Natural killer cell (primary cell): ENCODE measurements at regions not wholly inside any gene's neighbourhood (a gene's known extent, or its start where the extent isn't known, plus 50 kb on each side); places are given as distances from the start of the nearest gene placed in this dataset.

Experiments used
- ATAC-seq, 3 donors: fragments of 150-1000 bp in 2 of 3; fragments of 200-7000 bp in 1 of 3; cut with Tn5 transposase; 1 replicate in 1 of 3; 2 replicates in 2 of 3; pipeline ENCODE4 v1.10.0; 2021; ENCODE audit warnings: mild to moderate bottlenecking in 2 of 3, moderate library complexity in 2 of 3
- DNase-seq, 2 donors: peaks; one replicate each; pipeline versions ENCODE4 v3.0.0 to v3.0.0-alpha.2; 2013 to 2021; ENCODE audit warnings: mixed read lengths in 1 of 2
- H3K27ac ChIP-seq: one replicate; pipeline ENCODE4 v1.5.1; 2013; ENCODE audit warnings: mild to moderate bottlenecking, low read length
- H3K27me3 ChIP-seq: one replicate; pipeline ENCODE4 v1.6.1; 2013; ENCODE audit warnings: low read length; ENCODE audit not compliant: control insufficient read depth, insufficient read depth
- H3K36me3 ChIP-seq: one replicate; pipeline ENCODE4 v1.6.1; 2013; ENCODE audit warnings: low read length; ENCODE audit not compliant: control insufficient read depth, insufficient read depth
- H3K4me1 ChIP-seq: one replicate; pipeline ENCODE4 v1.6.1; 2013; ENCODE audit warnings: low read length; ENCODE audit not compliant: control insufficient read depth, insufficient read depth
- H3K4me3 ChIP-seq: one replicate; pipeline ENCODE4 v1.5.1; 2013; ENCODE audit warnings: low read length
- H3K9me3 ChIP-seq: one replicate; pipeline ENCODE4 v1.6.1; 2013; ENCODE audit warnings: low read length; ENCODE audit not compliant: control insufficient read depth, insufficient read depth
- H3K27ac Mint-ChIP-seq, 2 donors: one replicate each; pipeline ENCODE4 v1.8.0; 2022; ENCODE audit warnings: mild to moderate bottlenecking in 2 of 2, mixed read lengths in 2 of 2, moderate library complexity in 1 of 2
- H3K27me3 Mint-ChIP-seq, 2 donors: one replicate each; pipeline ENCODE4 v1.8.0; 2022; ENCODE audit warnings: low read depth in 2 of 2, mixed read lengths in 2 of 2
- H3K36me3 Mint-ChIP-seq: one replicate; pipeline ENCODE4 v1.8.0; 2022; ENCODE audit warnings: mixed read lengths
- H3K4me1 Mint-ChIP-seq, 2 donors: one replicate each; pipeline ENCODE4 v1.8.0; 2022; ENCODE audit warnings: mixed read lengths in 2 of 2
- H3K4me3 Mint-ChIP-seq: one replicate; pipeline ENCODE4 v1.8.0; 2022; ENCODE audit warnings: mild to moderate bottlenecking, moderate library complexity, mixed read lengths
- H3K9me3 Mint-ChIP-seq, 2 donors: one replicate each; pipeline ENCODE4 v1.8.0; 2022; ENCODE audit warnings: mixed read lengths in 2 of 2
- WGBS: methylation state at CpG from one replicate; pipeline ENCODE4 v1.1.7; 2013; ENCODE audit warnings: missing lambda C conversion rate; ENCODE audit not compliant: insufficient coverage; 5-methylcytosine and 5-hydroxymethylcytosine counted together
- intact Hi-C: fragments of 100-400 bp; cut with micrococcal nuclease; formaldehyde crosslinking; loops from one replicate; pipeline ENCODE4 v1.14.2; 2022
- TF ChIP-seq, protein P1 (sequence below): fragments of 200-600 bp; IDR thresholded peaks from one replicate; pipeline ENCODE4 v1.8.0; 2022; ENCODE audit warnings: antibody characterized with exemption

DNA sequence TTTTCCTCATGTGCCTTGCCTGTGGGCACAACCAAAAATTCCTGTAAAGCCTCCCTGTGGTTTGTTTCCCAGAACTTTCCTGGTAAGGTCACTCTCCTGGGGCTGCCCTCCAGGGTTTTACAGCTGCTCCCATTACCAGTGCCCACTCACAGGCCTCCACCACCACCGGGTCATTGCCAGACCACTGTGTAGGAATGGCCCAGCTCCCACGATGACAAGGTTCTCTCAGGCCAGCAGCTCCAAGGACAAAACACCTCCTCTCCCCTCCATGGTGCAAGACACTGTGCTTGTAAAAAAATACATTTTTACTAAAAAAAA is 96.1 kb upstream of the AKIP1 start:
- Histone ChIP-seq H3K4me3 (no peak overlapping the region), H3K27ac (no peak overlapping the region), H3K36me3 (no peaks in the 10 kb centered on the region), H3K9me3 (no peaks in the 10 kb centered on the region), H3K4me1 (peaks cover 11% of the 10 kb centered on the region), H3K27me3 (no peaks in the 10 kb centered on the region)
- Mint-ChIP-seq H3K9me3 (no peaks in the 10 kb centered on the region), H3K27ac (no peak overlapping the region), H3K4me3 (no peak overlapping the region), H3K27me3 (peaks cover 8 to 10% of the 10 kb centered on the region in 2 donors), H3K4me1 (peaks cover 9 to 10% of the 10 kb centered on the region in 2 donors), H3K36me3 (no peaks in the 10 kb centered on the region)
- 100% methylated on average over 2 of the region's 2 CpGs for WGBS
- ATAC-seq (no peak), DNase-seq (no peak)
- intact Hi-C loops: no loop called here
- TF ChIP-seq, protein P1, sequence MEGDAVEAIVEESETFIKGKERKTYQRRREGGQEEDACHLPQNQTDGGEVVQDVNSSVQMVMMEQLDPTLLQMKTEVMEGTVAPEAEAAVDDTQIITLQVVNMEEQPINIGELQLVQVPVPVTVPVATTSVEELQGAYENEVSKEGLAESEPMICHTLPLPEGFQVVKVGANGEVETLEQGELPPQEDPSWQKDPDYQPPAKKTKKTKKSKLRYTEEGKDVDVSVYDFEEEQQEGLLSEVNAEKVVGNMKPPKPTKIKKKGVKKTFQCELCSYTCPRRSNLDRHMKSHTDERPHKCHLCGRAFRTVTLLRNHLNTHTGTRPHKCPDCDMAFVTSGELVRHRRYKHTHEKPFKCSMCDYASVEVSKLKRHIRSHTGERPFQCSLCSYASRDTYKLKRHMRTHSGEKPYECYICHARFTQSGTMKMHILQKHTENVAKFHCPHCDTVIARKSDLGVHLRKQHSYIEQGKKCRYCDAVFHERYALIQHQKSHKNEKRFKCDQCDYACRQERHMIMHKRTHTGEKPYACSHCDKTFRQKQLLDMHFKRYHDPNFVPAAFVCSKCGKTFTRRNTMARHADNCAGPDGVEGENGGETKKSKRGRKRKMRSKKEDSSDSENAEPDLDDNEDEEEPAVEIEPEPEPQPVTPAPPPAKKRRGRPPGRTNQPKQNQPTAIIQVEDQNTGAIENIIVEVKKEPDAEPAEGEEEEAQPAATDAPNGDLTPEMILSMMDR: no peak

GRCh38 chr11:8818421-8818820 is 92.6 kb upstream of the AKIP1 start:
- no peaks in the 10 kb centered on the region for H3K9me3 Mint-ChIP-seq
- no peak overlapping the region for H3K4me3 ChIP-seq
- H3K36me3 ChIP-seq: no peaks in the 10 kb centered on the region
- ATAC-seq: no peak
- 89% methylated on average over 1 of the region's 2 CpGs for WGBS
- H3K36me3 Mint-ChIP-seq: no peaks in the 10 kb centered on the region
- no peak overlapping the region for H3K27ac ChIP-seq
- no peaks in the 10 kb centered on the region for H3K27me3 ChIP-seq
- peaks cover 0 to 3% of the 10 kb centered on the region in 2 donors for H3K27me3 Mint-ChIP-seq
- no peak overlapping the region for H3K27ac Mint-ChIP-seq
- no peak for DNase-seq
- no peaks in the 10 kb centered on the region for H3K9me3 ChIP-seq
- no peaks in the 10 kb centered on the region for H3K4me1 Mint-ChIP-seq
- intact Hi-C loops: no loop called here
- no peak overlapping the region for H3K4me3 Mint-ChIP-seq
- TF ChIP-seq, protein P1: no peak
- H3K4me1 ChIP-seq: peaks cover 5% of the 10 kb centered on the region

- intact Hi-C loops: no loop called here
- Mint-ChIP-seq H3K4me3 (no peak overlapping the region), H3K9me3 (no peaks in the 10 kb centered on the region), H3K27me3 (peaks cover 0 to 3% of the 10 kb centered on the region in 2 donors), H3K4me1 (no peaks in the 10 kb centered on the region), H3K36me3 (no peaks in the 10 kb centered on the region), H3K27ac (no peak overlapping the region)
- Histone ChIP-seq H3K4me1 (no peaks in the 10 kb centered on the region), H3K9me3 (no peaks in the 10 kb centered on the region), H3K36me3 (no peaks in the 10 kb centered on the region), H3K27ac (no peak overlapping the region), H3K27me3 (no peaks in the 10 kb centered on the region), H3K4me3 (no peak overlapping the region)
- no peak for ATAC-seq
- DNase-seq: no peak
- no CpG with 5 or more reads among the region's 2 CpGs for WGBS
- TF ChIP-seq, protein P1: no peak
These were observed 90.6 kb upstream of the AKIP1 start for GRCh38 chr11:8820401-8820800.

GRCh38 chr11:8822469-8822868 is 88.5 kb upstream of the AKIP1 start:
- H3K4me1 Mint-ChIP-seq: no peaks in the 10 kb centered on the region
- TF ChIP-seq, protein P1: no peak
- WGBS: 78% methylated on average over 6 of the region's 6 CpGs
- Histone ChIP-seq H3K27ac (no peak overlapping the region), H3K4me1 (no peaks in the 10 kb centered on the region), H3K4me3 (no peak overlapping the region), H3K9me3 (no peaks in the 10 kb centered on the region), H3K27me3 (no peaks in the 10 kb centered on the region), H3K36me3 (no peaks in the 10 kb centered on the region)
- DNase-seq (no peak), ATAC-seq (no peak)
- H3K27me3 Mint-ChIP-seq: peaks cover 0 to 3% of the 10 kb centered on the region in 2 donors
- H3K36me3 Mint-ChIP-seq: no peaks in the 10 kb centered on the region
- intact Hi-C loops: no loop called here
- H3K27ac Mint-ChIP-seq: no peak overlapping the region
- no peaks in the 10 kb centered on the region for H3K9me3 Mint-ChIP-seq
- no peak overlapping the region for H3K4me3 Mint-ChIP-seq
